ENCODE measurements at regions not wholly inside any gene's neighbourhood (a gene's known extent, or its start where the extent isn't known, plus 50 kb on each side); places are given as distances from the start of the nearest gene placed in this dataset.
A peak's percentile ranks its signal among the peaks of the same experiment; 100 is the strongest.

GRCh38 chr11:122358292-122358691 lies 242.3 kb upstream of the BLID start:
- Histone ChIP-seq H3K9me3 (replicated peaks; ENCODE audit: control insufficient read depth, low read depth, low read length) (peaks cover 4% of the 10 kb centered on the region), H3K4me1 (ENCODE audit: control insufficient read depth, insufficient read depth, low read length) (no peaks in the 10 kb centered on the region), H3K4me3 (ENCODE audit: low read length) (no peak overlapping the region), H3K27me3 (ENCODE audit: control insufficient read depth, insufficient read depth, low read length) (no peaks in the 10 kb centered on the region), H3K36me3 (ENCODE audit: control insufficient read depth, insufficient read depth, low read length) (no peaks in the 10 kb centered on the region), H3K27ac (ENCODE audit: low read length) (no peak overlapping the region)
- no peak for DNase-seq
- WGBS (ENCODE audit: insufficient coverage) = 33% methylated on average over 1 of the region's 2 CpGs

- no peak overlapping the region for H3K4me3 ChIP-seq (ENCODE audit: low read length)
- H3K27ac ChIP-seq (ENCODE audit: low read length) = no peak overlapping the region
- DNase-seq = no peak
- H3K9me3 ChIP-seq (replicated peaks; ENCODE audit: control insufficient read depth, low read depth, low read length) = peaks cover 5% of the 10 kb centered on the region
- 100% methylated on average over 2 of the region's 2 CpGs for WGBS (ENCODE audit: insufficient coverage)
- H3K36me3 ChIP-seq (ENCODE audit: control insufficient read depth, insufficient read depth, low read length) = no peaks in the 10 kb centered on the region
- no peaks in the 10 kb centered on the region for H3K4me1 ChIP-seq (ENCODE audit: control insufficient read depth, insufficient read depth, low read length)
- no peaks in the 10 kb centered on the region for H3K27me3 ChIP-seq (ENCODE audit: control insufficient read depth, insufficient read depth, low read length)
These were observed 240.0 kb upstream of the BLID start for GRCh38 chr11:122355968-122356367.

GRCh38 chr11:122354025-122354697 lies 238.1 kb upstream of the BLID start:
- peaks cover 2% of the 10 kb centered on the region for H3K9me3 ChIP-seq (replicated peaks; ENCODE audit: control insufficient read depth, low read depth, low read length)
- H3K27ac ChIP-seq (ENCODE audit: low read length) = peak overlapping the region; percentile 61
- peak; percentile 92 for DNase-seq
- H3K4me1 ChIP-seq (ENCODE audit: control insufficient read depth, insufficient read depth, low read length) = no peaks in the 10 kb centered on the region
- H3K27me3 ChIP-seq (ENCODE audit: control insufficient read depth, insufficient read depth, low read length) = no peaks in the 10 kb centered on the region
- H3K4me3 ChIP-seq (ENCODE audit: low read length) = no peak overlapping the region
- H3K36me3 ChIP-seq (ENCODE audit: control insufficient read depth, insufficient read depth, low read length) = no peaks in the 10 kb centered on the region
- no CpG with 5 or more reads among the region's 3 CpGs for WGBS (ENCODE audit: insufficient coverage)

GRCh38 chr11:122353561-122353960 lies 237.5 kb upstream of the BLID start:
- H3K4me3 ChIP-seq (ENCODE audit: low read length) = no peak overlapping the region
- 75% methylated on average over 2 of the region's 4 CpGs for WGBS (ENCODE audit: insufficient coverage)
- peaks cover 2% of the 10 kb centered on the region for H3K9me3 ChIP-seq (replicated peaks; ENCODE audit: control insufficient read depth, low read depth, low read length)
- no peak for DNase-seq
- H3K27me3 ChIP-seq (ENCODE audit: control insufficient read depth, insufficient read depth, low read length) = no peaks in the 10 kb centered on the region
- H3K4me1 ChIP-seq (ENCODE audit: control insufficient read depth, insufficient read depth, low read length) = no peaks in the 10 kb centered on the region
- no peaks in the 10 kb centered on the region for H3K36me3 ChIP-seq (ENCODE audit: control insufficient read depth, insufficient read depth, low read length)
- peak overlapping the region; percentile 61 for H3K27ac ChIP-seq (ENCODE audit: low read length)

- H3K27ac ChIP-seq (ENCODE audit: low read length) = no peak overlapping the region
- peaks cover 2% of the 10 kb centered on the region for H3K4me1 ChIP-seq (ENCODE audit: control insufficient read depth, insufficient read depth, low read length)
- no peak for DNase-seq
- no peak overlapping the region for H3K4me3 ChIP-seq (ENCODE audit: low read length)
- 65% methylated on average over 5 of the region's 9 CpGs for WGBS (ENCODE audit: insufficient coverage)
- peaks cover 2% of the 10 kb centered on the region for H3K9me3 ChIP-seq (replicated peaks; ENCODE audit: control insufficient read depth, low read depth, low read length)
- H3K27me3 ChIP-seq (ENCODE audit: control insufficient read depth, insufficient read depth, low read length) = no peaks in the 10 kb centered on the region
- H3K36me3 ChIP-seq (ENCODE audit: control insufficient read depth, insufficient read depth, low read length) = no peaks in the 10 kb centered on the region
These were observed 232.8 kb upstream of the BLID start for GRCh38 chr11:122348659-122349409.

- H3K27me3 ChIP-seq (ENCODE audit: control insufficient read depth, insufficient read depth, low read length) = no peaks in the 10 kb centered on the region
- H3K36me3 ChIP-seq (ENCODE audit: control insufficient read depth, insufficient read depth, low read length) = no peaks in the 10 kb centered on the region
- no peak overlapping the region for H3K4me3 ChIP-seq (ENCODE audit: low read length)
- WGBS (ENCODE audit: insufficient coverage) = no CpG with 5 or more reads among the region's 2 CpGs
- peaks cover 2% of the 10 kb centered on the region for H3K4me1 ChIP-seq (ENCODE audit: control insufficient read depth, insufficient read depth, low read length)
- DNase-seq = peak; percentile 69
- no peaks in the 10 kb centered on the region for H3K9me3 ChIP-seq (replicated peaks; ENCODE audit: control insufficient read depth, low read depth, low read length)
- H3K27ac ChIP-seq (ENCODE audit: low read length) = peak overlapping the region; percentile 86
These were observed 230.0 kb upstream of the BLID start for GRCh38 chr11:122346006-122346405.

- Histone ChIP-seq H3K36me3 (ENCODE audit: control insufficient read depth, insufficient read depth, low read length) (no peaks in the 10 kb centered on the region), H3K4me1 (ENCODE audit: control insufficient read depth, insufficient read depth, low read length) (peaks cover 2% of the 10 kb centered on the region), H3K9me3 (replicated peaks; ENCODE audit: control insufficient read depth, low read depth, low read length) (no peaks in the 10 kb centered on the region), H3K4me3 (ENCODE audit: low read length) (no peak overlapping the region), H3K27ac (ENCODE audit: low read length) (peak overlapping the region; percentile 86), H3K27me3 (ENCODE audit: control insufficient read depth, insufficient read depth, low read length) (no peaks in the 10 kb centered on the region)
- DNase-seq = peak; percentile 90
- 23% methylated on average over 2 of the region's 7 CpGs for WGBS (ENCODE audit: insufficient coverage)
These were observed 229.6 kb upstream of the BLID start for GRCh38 chr11:122345586-122345985.

GRCh38 chr11:122344215-122344614 lies 228.2 kb upstream of the BLID start:
- no peaks in the 10 kb centered on the region for H3K27me3 ChIP-seq (ENCODE audit: control insufficient read depth, insufficient read depth, low read length)
- no CpG with 5 or more reads among the region's 3 CpGs for WGBS (ENCODE audit: insufficient coverage)
- H3K27ac ChIP-seq (ENCODE audit: low read length) = no peak overlapping the region
- H3K36me3 ChIP-seq (ENCODE audit: control insufficient read depth, insufficient read depth, low read length) = no peaks in the 10 kb centered on the region
- peak; percentile 86 for DNase-seq
- no peak overlapping the region for H3K4me3 ChIP-seq (ENCODE audit: low read length)
- peaks cover 2% of the 10 kb centered on the region for H3K4me1 ChIP-seq (ENCODE audit: control insufficient read depth, insufficient read depth, low read length)
- no peaks in the 10 kb centered on the region for H3K9me3 ChIP-seq (replicated peaks; ENCODE audit: control insufficient read depth, low read depth, low read length)

- no peak for DNase-seq
- no peaks in the 10 kb centered on the region for H3K27me3 ChIP-seq (ENCODE audit: control insufficient read depth, insufficient read depth, low read length)
- no CpG with 5 or more reads among the region's 3 CpGs for WGBS (ENCODE audit: insufficient coverage)
- no peaks in the 10 kb centered on the region for H3K36me3 ChIP-seq (ENCODE audit: control insufficient read depth, insufficient read depth, low read length)
- H3K4me1 ChIP-seq (ENCODE audit: control insufficient read depth, insufficient read depth, low read length) = peaks cover 2% of the 10 kb centered on the region
- no peak overlapping the region for H3K27ac ChIP-seq (ENCODE audit: low read length)
- H3K9me3 ChIP-seq (replicated peaks; ENCODE audit: control insufficient read depth, low read depth, low read length) = no peaks in the 10 kb centered on the region
- H3K4me3 ChIP-seq (ENCODE audit: low read length) = no peak overlapping the region
These were observed 227.2 kb upstream of the BLID start for GRCh38 chr11:122343210-122343609.

- no peak for DNase-seq
- Histone ChIP-seq H3K4me3 (ENCODE audit: low read length) (no peak overlapping the region), H3K9me3 (replicated peaks; ENCODE audit: control insufficient read depth, low read depth, low read length) (no peaks in the 10 kb centered on the region), H3K36me3 (ENCODE audit: control insufficient read depth, insufficient read depth, low read length) (no peaks in the 10 kb centered on the region), H3K4me1 (ENCODE audit: control insufficient read depth, insufficient read depth, low read length) (peaks cover 2% of the 10 kb centered on the region), H3K27me3 (ENCODE audit: control insufficient read depth, insufficient read depth, low read length) (no peaks in the 10 kb centered on the region), H3K27ac (ENCODE audit: low read length) (no peak overlapping the region)
- no CpG with 5 or more reads among the region's 4 CpGs for WGBS (ENCODE audit: insufficient coverage)
These were observed 226.2 kb upstream of the BLID start for GRCh38 chr11:122342089-122342744.
